HG03571 (cell line): ENCODE measurements at regions not wholly inside any gene's neighbourhood (a gene's known extent, or its start where the extent isn't known, plus 50 kb on each side); places are given as distances from the start of the nearest gene placed in this dataset.
"Not testable (repeated sequence)": the region's sequence is repeated elsewhere in the genome, so short reads cannot be mapped to it uniquely, and the experiment has no call there.

ENCODE experiments used
- ATAC-seq: cut with Tn5 transposase; IDR thresholded peaks from one replicate; pipeline ENCODE4 v1.9.1; 2021; ENCODE audit not compliant: unreplicated experiment

DNA sequence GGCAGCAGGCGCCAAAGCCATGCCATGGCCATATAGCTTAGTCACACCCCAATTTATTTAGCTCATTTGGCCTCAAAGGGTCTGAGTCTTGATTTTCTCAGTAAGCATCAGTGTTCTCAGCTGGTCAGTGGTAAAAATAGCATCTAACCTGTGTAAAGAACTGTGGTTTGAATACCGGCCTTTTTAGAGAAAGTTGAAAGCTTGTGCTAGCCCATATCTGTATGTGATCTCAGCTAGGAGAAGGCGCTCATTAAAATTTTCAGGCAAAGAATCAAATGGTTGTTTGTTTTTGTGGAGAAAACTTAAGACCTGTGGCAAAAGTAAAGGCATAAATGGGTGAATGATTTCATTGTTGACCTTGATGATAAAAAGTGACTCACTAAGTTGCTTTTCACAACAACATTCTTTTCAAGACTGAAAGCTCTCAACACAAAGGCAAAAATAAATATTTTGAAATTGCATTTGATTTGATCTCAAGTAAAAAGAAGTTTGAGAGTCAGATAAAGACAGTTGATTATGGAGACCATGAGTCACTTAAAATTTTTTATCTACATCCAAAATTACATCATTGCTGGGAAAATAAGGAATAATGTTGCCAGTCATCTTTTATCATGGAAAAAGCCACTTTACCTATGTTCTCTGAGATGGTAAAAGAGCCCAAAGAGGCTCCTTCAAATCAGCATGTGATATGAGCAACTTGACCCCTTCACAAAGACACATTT is 128.5 kb upstream of the RGS6 start:
- no peak for ATAC-seq

- no peak for ATAC-seq
Observed at GRCh38 chr14:71804992-71805391, 127.2 kb upstream of the RGS6 start.

DNA sequence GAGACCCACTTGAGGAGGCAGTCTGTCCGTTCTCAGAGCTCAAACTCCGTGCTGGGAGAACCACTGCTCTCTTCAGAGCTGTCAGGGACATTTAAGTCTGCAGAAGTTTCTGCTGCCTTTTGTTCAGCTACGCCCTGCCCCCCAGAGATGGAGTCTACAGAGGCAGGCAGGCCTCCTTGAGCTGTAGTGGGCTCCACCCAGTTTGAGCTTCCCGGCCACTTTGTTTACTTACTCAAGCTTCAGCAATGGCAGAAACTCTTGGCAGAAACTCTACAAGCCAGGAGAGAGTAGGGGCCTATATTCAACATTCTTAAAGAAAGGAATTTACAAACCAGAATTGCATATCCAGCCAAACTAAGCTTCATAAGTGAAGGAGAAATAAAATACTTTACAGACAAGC is 125.2 kb upstream of the RGS6 start:
- not testable (repeated sequence) for ATAC-seq

DNA sequence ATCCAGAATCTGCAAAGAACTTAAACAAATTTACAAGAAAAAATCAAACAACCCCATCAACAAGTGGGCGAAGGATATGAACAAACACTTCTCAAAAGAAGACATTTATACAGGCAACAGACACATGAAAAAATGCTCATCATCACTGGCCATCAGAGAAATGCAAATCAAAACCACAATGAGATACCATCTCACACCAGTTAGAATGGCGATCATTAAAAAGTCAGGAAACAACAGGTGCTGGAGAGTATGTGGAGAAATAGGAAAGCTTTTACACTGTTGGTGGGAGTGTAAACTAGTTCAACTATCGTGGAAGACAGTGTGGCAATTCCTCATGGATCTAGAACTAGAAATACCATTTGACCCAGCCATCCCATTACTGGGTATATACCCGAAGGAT is 121.4 kb upstream of the RGS6 start:
- ATAC-seq, result not testable (repeated sequence)

DNA sequence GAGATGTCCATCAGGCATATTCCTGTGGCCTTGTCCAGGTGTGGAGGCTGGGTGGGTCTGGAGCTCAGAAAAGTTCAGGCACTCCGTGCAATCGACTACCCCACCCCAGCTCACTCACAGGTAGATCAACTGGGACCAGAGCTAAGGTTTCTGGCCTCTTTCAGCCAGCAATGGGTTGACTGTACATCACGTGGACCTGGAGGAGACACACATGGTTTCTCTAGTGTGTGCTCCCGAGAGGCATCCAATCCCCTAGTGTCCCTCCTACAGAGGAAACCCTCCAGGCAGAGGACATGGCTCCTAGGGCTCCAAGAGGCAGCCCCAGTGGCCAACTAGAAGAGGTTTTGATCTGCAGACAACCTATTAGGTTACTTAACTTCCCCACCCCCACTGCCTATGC is 119.5 kb upstream of the RGS6 start:
- no peak for ATAC-seq

DNA sequence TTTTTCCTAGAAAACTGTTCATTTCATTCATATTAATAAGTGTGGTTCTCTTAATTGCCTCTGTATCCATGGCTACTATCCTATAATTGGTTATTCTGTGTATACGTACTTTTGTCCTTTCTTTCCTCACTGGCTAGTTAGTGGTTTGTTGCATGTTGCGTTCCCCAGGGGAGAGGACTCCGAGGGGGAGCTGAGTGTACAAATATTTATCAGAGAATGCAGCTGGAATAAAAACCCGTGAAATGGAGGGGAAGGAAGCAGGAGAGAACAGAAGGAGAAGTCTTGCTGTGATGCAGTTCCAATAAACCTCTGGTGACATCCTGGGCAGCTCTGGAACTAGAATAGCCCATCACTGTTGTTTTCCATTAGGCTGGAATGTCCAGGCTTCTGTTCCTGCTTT is 117.1 kb upstream of the RGS6 start:
- ATAC-seq, result no peak

GRCh38 chr14:71824816-71825215 is 107.4 kb upstream of the RGS6 start:
- ATAC-seq, result no peak

GRCh38 chr14:71833476-71833875 is 98.8 kb upstream of the RGS6 start:
- no peak for ATAC-seq

GRCh38 chr14:71834284-71835204 is 97.7 kb upstream of the RGS6 start:
- ATAC-seq, result no peak

DNA sequence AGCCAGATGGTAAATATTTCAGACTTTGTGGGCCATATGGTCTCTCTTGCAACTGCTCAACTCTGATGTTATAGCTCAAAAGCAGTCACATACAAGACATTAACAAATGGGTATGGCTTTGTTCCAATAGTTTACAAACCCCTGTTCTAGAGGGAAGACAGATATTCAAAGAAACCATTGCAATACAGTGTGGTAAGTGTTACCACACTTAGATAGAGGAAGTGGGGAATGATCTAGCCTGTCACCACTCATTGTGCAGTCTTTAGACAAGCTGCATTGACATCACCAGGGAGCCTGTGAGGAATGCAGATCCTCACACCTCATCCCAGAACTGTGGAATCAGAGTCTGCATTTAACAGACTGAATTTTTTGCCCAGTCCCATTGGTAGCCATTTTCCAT is 80.0 kb upstream of the RGS6 start:
- ATAC-seq, result no peak

GRCh38 chr14:71855399-71856036 is 76.7 kb upstream of the RGS6 start:
- no peak for ATAC-seq

GRCh38 chr14:71856199-71856919 is 75.9 kb upstream of the RGS6 start:
- ATAC-seq, result no peak

GRCh38 chr14:71863049-71863448 is 69.2 kb upstream of the RGS6 start:
- no peak for ATAC-seq

GRCh38 chr14:71863766-71864165 is 68.5 kb upstream of the RGS6 start:
- no peak for ATAC-seq
